HG02885 (cell line): ENCODE measurements at regions not wholly inside any gene's neighbourhood (a gene's known extent, or its start where the extent isn't known, plus 50 kb on each side); places are given as distances from the start of the nearest gene placed in this dataset.
"Not testable (repeated sequence)": the region's sequence is repeated elsewhere in the genome, so short reads cannot be mapped to it uniquely, and the experiment has no call there.

ENCODE experiments used
- ATAC-seq: cut with Tn5 transposase; IDR thresholded peaks from one replicate; pipeline ENCODE4 v1.9.1; 2021; ENCODE audit warnings: mild to moderate bottlenecking; ENCODE audit not compliant: unreplicated experiment, poor library complexity

GRCh38 chr18:28458751-28459150 lies 281.8 kb upstream of the CDH2 start:
- ATAC-seq, result no peak

DNA sequence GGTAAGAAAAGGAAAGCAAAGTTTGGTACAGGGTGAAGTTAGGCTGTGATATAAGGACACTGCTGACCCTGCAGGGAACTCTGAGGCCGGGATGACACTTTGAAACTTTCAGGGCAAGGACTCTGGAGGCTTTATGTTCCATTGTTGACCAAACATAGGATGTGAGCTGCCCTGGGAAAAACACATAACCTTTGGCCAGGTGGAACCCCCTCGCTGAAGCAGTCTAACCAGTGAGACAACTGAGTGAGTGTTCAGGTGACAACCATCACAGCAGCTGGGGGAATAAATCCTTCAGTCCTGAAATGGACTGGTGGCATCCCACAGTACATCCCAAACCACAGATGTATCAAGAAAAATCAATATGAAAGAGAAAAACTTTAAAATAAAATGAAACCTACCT lies 280.9 kb upstream of the CDH2 start:
- ATAC-seq, result no peak

GRCh38 chr18:28455971-28456370 lies 279.0 kb upstream of the CDH2 start:
- ATAC-seq, result no peak

DNA sequence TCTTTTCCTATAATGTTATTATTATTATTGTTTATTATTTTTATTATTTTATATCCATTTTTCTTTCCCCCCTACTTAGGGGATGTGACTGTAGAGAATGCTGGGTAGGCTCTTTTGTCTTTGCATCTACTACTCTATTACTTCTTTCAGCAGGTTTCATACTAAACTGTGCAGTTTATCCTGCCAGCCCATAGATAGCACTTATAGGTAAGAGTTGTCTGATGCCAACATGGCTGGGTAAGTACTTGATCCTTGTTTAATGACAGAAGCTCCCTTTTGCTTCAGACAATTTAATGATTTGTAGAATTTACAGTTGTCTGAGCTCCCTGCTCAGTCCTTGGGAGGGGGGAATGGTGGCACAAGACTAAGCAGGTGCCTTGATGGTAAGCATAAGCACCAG lies 262.9 kb upstream of the CDH2 start:
- no peak for ATAC-seq

- ATAC-seq, result no peak
Observed at GRCh38 chr18:28438381-28438780, 261.5 kb upstream of the CDH2 start.

- no peak for ATAC-seq
Observed at GRCh38 chr18:28432339-28432738, 255.4 kb upstream of the CDH2 start.

DNA sequence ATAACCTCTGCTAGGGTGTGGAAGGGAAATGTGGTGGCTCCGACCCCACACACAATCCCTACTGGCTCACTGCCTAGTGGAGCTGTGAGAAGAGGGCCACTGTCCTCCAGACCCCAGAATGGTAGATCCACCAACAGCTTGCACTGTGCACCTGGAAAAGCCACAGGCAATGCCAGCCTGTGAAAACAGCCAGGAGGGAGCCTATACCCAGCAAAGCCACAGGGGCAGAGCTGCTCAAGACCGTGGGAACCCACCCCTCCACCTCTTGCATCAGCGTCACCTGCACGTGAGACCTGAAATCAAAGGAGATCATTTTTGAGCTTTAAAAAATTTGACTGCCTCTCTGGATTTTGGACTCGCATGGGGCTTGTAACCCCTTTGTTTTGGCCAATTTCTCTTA lies 249.0 kb upstream of the CDH2 start:
- no peak for ATAC-seq

- no peak for ATAC-seq
Observed at GRCh38 chr18:28422577-28422976, 245.6 kb upstream of the CDH2 start.

- ATAC-seq, result not testable (repeated sequence)
Observed at GRCh38 chr18:28421950-28422349, 245.0 kb upstream of the CDH2 start.

DNA sequence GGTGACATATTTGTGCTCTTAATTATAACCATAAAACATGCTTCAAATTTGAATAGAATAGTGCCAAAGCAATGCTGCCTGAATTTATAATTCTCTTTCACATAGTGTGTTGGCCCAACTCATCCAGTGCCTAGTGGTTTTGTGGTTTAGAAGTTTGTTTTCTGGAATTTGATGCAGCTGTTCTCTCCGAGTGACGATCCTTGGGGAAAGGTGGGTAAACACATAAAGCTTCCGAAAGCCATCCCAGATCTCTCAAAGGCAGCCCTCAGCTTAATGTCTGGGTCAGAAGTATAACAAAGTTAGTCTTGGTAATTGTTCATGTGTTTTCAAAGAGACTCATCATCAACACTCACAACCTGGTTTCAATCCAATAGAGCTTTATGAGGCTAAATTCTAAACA lies 235.6 kb upstream of the CDH2 start:
- ATAC-seq, result no peak

DNA sequence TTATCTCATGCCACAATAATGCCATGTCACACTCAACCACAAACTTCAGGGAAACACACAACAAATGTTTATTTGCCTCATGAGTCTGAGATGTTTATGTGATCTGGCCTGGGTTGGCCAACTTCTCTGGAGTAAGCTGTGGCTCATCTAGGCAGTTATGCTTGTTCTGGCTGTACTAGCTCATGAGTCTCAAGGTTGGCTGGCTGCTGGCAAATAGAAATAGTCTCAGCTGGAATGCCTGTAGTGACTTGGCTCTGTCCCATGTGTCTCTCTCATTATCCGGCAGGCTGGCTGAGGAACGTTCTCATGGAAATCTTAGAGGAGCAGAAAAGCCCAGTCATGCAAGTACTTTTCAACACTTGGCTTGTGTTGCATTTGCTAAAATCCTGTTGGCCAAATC lies 234.9 kb upstream of the CDH2 start:
- no peak for ATAC-seq

DNA sequence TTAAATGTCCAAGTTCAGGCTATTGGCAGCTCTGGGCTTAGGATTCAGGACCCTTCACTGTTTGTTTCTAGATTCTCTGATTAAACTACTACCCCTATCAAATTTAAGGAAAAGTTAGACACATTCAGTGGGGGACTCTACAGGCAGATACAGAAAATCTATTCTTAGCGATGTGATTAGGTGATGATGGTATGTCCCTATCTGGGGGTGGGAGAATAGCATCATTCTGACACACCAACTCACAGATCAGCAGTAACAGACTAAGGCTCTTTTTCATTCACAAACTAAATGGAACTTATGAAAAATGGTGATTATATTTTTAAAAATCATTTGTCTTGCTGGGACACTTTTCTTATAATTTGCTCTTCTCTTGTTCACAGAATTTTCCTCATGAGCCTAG lies 232.9 kb upstream of the CDH2 start:
- no peak for ATAC-seq

DNA sequence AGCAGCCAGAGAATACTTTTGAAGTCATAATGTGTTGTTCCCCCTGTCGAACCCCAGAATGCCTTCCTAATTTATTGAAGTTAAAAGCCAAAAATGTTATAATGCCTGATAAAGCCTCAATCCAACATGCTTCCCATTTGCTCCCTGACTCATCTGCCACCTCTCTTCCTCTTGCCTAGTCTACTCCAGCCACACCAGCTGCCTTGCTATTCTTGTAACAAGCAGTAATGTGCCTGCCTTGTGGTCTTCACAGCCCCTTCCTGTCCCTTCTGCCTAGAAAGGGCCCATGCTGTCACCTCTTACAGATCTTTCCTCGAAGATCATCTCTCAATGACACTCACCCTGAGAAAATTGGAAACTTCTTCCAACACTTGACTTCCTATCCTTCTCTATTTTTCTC lies 231.6 kb upstream of the CDH2 start:
- ATAC-seq, result no peak

GRCh38 chr18:28407681-28408080 lies 230.8 kb upstream of the CDH2 start:
- ATAC-seq, result no peak

GRCh38 chr18:28406533-28406932 lies 229.6 kb upstream of the CDH2 start:
- no peak for ATAC-seq

GRCh38 chr18:28404694-28405093 lies 227.8 kb upstream of the CDH2 start:
- ATAC-seq, result no peak

DNA sequence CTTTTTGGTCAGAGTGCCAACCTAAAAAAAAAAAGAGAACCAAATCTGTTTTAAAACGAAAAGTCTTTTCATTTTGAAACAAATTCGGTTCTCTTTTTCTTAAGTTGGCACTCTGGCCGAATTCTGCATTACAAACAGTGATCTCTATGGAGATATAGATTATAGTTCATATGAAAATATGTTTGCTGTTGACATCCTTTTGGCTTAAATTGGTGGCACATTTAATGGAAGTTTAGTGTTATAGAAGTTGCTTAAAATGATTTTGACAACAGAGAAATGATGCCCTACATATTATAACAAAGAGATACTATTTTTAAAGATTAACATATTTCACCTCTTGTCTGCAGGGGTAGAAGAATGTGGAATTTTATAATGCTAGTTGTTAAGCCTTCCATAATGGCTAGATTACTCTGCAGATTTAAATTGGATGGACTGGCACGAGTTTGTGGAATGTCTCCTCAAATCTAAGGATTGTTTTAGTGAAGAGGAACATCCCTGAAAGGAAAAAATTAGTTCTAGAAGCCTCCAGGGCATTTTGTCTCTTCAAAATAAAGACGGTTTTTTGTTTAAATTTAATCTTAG lies 222.9 kb upstream of the CDH2 start:
- no peak for ATAC-seq

- ATAC-seq, result no peak
Observed at GRCh38 chr18:28398471-28398870, 221.5 kb upstream of the CDH2 start.

GRCh38 chr18:28390022-28390421 lies 213.1 kb upstream of the CDH2 start:
- ATAC-seq, result no peak

- ATAC-seq, result no peak
Observed at GRCh38 chr18:28382215-28382879, 205.4 kb upstream of the CDH2 start.

DNA sequence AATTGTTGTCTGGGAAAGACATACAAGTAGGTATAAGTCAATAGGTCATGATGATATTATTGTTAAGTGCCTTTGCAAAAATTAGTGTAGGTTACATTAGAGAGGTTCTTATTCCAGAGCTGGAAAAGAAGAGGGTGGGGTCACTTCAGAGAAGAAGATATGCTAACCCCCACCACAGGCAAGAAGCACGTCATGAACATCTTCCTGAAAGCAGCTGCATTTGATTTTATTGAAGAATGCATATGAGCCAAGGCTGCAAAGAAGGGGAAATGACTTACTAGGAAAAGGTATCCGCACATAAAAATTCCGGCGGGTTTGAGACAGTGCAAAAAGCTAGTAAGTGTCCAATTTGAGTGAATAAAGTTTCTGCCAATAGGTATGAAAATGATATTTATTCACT lies 195.3 kb upstream of the CDH2 start:
- no peak for ATAC-seq

- no peak for ATAC-seq
Observed at GRCh38 chr18:28366676-28367075, 189.7 kb upstream of the CDH2 start.
